Ovary (tissue), 3 donors: ENCODE measurements at regions not wholly inside any gene's neighbourhood (a gene's known extent, or its start where the extent isn't known, plus 50 kb on each side); places are given as distances from the start of the nearest gene placed in this dataset.

Source experiments
- CTCF ChIP-seq, 3 donors: fragments of 450-650 bp in 2 of 3; fragments of 200-600 bp in 1 of 3; IDR thresholded peaks; one replicate each; pipeline versions ENCODE4 v1.5.1 to v1.8.0; 2016 to 2022; ENCODE audit warnings: antibody characterized with exemption in 3 of 3, mild to moderate bottlenecking in 1 of 3
- POLR2A ChIP-seq: fragments of 450-650 bp; IDR thresholded peaks from one replicate; pipeline ENCODE4 v1.6.1; 2017; ENCODE audit warnings: antibody characterized with exemption, mild to moderate bottlenecking, moderate library complexity
- donor health status: DM: no; HTN: no; CAD: no.

- TF ChIP-seq POLR2A = no peak
- no peak for TF ChIP-seq CTCF (IDR thresholded peaks at IDR 0.05)
These were observed 85.0 kb upstream of the P3H2 start for GRCh38 chr3:190205739-190206138.
